ENCODE measurements at regions not wholly inside any gene's neighbourhood (a gene's known extent, or its start where the extent isn't known, plus 50 kb on each side); places are given as distances from the start of the nearest gene placed in this dataset.

GRCh38 chr6:11633741-11634509, 96.4 kb downstream of the TMEM170B start:
- DNase-seq (ENCODE audit: low read depth): no peak

GRCh38 chr6:11634948-11635347, 97.4 kb downstream of the TMEM170B start:
- DNase-seq (ENCODE audit: low read depth): no peak

- no peak for DNase-seq (ENCODE audit: low read depth)
Measured at GRCh38 chr6:11636121-11636520, 98.6 kb downstream of the TMEM170B start.

GRCh38 chr6:11637266-11637665, 99.7 kb downstream of the TMEM170B start:
- DNase-seq (ENCODE audit: low read depth): no peak

- no peak for DNase-seq (ENCODE audit: low read depth)
Measured at GRCh38 chr6:11639376-11640235, 102.1 kb downstream of the TMEM170B start.

- DNase-seq (ENCODE audit: low read depth): no peak
Measured at GRCh38 chr6:11640486-11640885, 102.9 kb downstream of the TMEM170B start.

GRCh38 chr6:11644071-11644470, 106.5 kb downstream of the TMEM170B start:
- DNase-seq (ENCODE audit: low read depth): no peak

GRCh38 chr6:11644601-11645000, 107.1 kb downstream of the TMEM170B start:
- no peak for DNase-seq (ENCODE audit: low read depth)

- DNase-seq (ENCODE audit: low read depth): peak; percentile 45
Measured at GRCh38 chr6:11645016-11645415, 107.5 kb downstream of the TMEM170B start.

GRCh38 chr6:11648436-11648775, 110.9 kb downstream of the TMEM170B start:
- DNase-seq (ENCODE audit: low read depth): no peak

- DNase-seq (ENCODE audit: low read depth): no peak
Measured at GRCh38 chr6:11648889-11649288, 111.3 kb downstream of the TMEM170B start.

GRCh38 chr6:11650025-11650696, 112.6 kb downstream of the TMEM170B start:
- DNase-seq (ENCODE audit: low read depth): peak; percentile 92

- DNase-seq (ENCODE audit: low read depth): no peak
Measured at GRCh38 chr6:11650711-11651110, 113.2 kb downstream of the TMEM170B start.

- peak; percentile 98 for DNase-seq (ENCODE audit: low read depth)
Measured at GRCh38 chr6:11653028-11653583, 115.6 kb downstream of the TMEM170B start.

GRCh38 chr6:11654876-11655275, 117.3 kb downstream of the TMEM170B start:
- DNase-seq (ENCODE audit: low read depth): peak; percentile 88

GRCh38 chr6:11656491-11656890, 118.9 kb downstream of the TMEM170B start:
- no peak for DNase-seq (ENCODE audit: low read depth)

- no peak for DNase-seq (ENCODE audit: low read depth)
Measured at GRCh38 chr6:11659757-11660156, 118.8 kb downstream of the ADTRP start.

- DNase-seq (ENCODE audit: low read depth): no peak
Measured at GRCh38 chr6:11662323-11662722, 116.3 kb downstream of the ADTRP start.

- no peak for DNase-seq (ENCODE audit: low read depth)
Measured at GRCh38 chr6:11663519-11663918, 115.1 kb downstream of the ADTRP start.
